NCI-H1092 (cell line): ENCODE measurements at regions not wholly inside any gene's neighbourhood (a gene's known extent, or its start where the extent isn't known, plus 50 kb on each side); places are given as distances from the start of the nearest gene placed in this dataset.

ENCODE experiments used
- DNase-seq: peaks from one replicate; lab custom pipeline; 2025; lab: John Stamatoyannopoulos, UW

DNA sequence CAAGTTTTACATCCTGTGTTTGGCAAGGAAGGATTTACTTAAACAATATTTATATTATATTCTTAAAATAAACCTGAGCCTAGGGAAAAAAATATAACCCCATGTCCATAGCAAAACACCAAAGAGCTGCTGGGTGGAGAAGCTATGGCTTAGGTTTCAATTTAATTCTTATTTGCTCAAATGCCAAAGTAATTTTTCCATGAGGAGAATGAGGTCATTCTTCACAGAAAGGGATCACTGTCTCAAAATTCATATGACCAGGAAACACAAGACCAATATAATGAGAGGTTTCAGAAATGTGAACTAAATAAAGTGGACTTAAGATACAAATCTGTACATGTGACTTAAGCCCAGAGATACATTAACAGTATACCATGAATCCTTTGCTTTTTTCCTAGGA is 195.0 kb downstream of the PHLDA1 start:
- DNase-seq, result no peak

DNA sequence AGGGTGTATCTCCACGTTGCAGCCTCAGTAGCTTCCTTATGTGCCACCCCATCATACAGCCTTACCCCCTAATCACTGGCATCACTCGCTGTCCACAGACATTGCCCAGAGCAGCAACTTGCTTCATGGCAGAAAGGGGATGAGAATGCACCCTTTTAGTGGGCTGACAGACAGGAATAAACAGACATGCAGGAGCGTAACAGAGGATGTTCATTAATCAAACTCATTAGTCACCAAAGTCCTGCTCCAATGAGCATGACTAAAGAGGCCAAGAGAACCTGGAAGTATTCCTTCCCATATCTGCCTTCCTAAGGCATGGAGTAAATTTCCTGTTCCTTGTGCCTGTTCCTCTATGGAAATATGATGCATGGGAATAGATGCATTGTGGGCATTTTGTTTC is 197.0 kb downstream of the PHLDA1 start:
- no peak for DNase-seq

DNA sequence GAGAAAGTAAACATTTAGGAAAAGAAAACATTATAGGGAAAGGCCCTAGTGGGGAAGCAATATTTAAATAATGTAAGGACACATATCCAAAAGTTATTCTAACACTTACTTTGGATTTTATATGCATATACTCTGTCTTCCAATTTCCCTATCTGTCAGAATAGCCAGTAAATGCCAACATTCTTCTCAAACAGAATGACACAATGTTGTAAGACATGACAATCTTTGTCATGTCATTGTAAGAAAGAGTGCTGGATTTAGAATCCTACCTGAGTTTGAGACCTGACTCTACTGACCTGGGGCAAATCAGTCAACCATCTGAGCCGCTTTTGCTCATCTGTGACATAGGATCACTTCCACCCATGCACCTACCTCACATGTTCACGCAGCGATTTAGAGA is 198.3 kb downstream of the PHLDA1 start:
- DNase-seq, result no peak

DNA sequence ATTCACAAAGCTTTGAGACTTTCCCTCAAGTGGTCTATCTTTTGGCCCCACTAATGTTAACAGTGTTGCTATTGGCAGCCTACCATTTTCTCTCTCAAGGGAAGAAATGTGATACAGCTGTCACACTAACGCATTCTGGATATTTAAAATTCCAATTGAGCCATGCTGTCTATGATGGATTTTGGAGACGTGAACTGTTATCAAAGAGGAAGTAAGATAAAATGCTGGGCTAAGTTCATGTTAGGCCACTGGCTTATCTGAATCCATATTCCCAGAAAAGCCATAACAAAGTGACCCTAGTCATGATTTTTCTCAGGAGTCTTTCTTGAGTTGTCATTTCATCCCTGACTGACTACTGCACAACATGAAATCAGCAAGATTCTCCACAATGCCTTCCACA is 200.2 kb downstream of the PHLDA1 start:
- DNase-seq, result no peak

DNA sequence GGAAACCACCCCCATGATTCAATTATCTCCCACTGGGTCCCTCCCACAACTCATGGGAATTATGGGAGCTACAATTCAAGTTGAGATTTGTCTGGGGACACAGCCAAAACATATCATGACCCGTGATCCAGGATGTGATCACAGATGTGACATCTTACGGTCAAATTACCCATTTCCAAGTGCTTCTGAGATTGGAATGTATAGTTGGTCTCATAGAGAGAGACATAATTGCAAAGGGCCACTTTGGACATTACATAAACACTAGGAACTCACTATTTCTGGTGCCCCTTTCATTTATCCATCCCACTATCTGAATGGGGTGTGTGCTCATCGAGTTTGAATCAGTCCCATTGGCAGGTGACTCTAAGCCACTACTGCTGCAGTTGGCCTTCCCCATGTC is 204.5 kb downstream of the PHLDA1 start:
- no peak for DNase-seq

DNA sequence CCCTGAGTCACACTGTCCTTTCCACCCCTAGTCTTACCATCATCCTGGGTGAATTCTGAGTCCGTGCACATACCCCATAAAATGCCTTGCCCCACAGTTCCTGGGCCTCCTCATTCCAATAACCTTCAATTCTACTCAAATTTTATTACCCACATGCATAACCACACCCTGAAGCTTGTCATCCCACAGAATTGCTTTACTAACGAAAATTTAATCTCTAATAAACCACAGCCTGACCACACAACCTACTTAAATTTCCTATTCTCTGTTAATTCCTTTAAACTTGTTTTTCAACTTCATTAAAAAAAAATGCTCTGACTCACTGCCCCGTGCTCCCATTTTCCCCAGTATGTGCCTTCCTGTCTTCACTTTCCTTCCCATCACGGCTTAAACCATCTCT is 205.9 kb downstream of the PHLDA1 start:
- DNase-seq, result no peak

DNA sequence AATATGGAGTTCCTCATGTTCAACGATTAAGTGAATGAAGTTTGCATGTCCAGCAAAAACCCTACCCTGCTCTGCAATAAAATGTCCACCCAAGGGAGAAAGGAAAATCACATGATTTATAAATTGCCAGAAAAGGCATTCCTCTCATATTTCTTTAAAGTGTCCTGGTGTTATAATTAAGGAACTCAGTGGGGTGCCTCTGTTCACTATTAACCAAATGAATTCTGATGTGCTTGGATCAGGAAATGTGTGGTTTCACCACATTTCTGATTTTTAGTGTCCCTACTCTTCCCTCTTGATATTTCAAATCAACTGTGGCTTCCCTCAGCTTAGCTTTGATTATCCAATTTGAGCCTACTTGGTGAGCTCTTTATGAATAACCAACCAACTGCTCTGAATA is 208.1 kb downstream of the PHLDA1 start:
- no peak for DNase-seq

DNA sequence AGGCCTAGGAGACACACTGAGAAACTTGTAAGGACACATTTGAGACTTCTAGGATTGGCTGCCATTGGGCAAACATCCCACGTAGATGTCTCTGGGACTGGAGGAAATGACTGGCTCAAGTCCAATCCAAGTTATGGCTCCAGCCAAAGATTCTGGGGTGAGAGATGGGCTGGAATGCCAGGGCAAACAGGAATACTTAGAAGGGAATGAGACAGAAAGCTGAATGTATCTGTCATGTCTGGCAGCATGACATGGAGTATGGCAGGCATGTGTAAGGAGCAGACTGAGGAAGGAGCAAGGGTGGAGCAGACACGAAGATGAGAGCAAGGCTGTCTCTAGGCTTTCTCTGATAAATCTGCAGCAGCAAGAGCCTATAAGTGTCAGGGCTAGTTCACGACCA is 209.2 kb downstream of the PHLDA1 start:
- DNase-seq, result no peak

DNA sequence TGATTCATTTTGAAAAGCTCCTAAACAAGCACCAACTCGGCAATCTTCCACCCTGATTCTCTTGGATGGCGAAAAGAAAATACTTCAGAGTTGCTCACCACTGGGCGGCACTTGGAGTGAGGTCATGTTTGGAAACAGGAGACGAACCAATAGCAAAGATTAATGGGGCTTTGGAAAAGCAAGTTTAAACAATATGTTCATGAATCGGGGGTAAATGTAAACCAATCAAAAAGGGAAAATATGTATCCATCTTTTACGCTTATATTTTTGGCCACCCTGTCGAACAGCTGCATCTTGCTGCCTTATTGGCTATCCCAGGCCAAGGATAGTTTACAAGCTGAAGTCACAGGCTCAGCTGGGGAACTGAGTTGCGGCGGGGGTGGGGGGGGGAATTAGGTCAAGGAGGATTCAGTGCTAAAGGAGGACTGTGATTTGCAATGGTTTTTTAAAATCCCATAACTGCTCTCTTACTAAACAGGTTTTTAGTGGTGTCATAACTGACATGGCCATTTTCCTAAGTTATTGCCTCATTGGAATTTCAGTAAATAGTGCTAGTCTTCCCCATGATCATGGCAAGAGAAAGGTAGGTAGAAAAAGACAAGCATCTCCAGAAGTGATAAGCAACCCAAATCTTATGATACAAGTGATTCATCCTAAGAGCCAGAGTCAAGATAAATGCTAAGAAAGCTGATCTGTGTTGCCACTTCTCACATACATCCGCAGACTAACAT is 210.6 kb downstream of the PHLDA1 start:
- DNase-seq, result no peak

DNA sequence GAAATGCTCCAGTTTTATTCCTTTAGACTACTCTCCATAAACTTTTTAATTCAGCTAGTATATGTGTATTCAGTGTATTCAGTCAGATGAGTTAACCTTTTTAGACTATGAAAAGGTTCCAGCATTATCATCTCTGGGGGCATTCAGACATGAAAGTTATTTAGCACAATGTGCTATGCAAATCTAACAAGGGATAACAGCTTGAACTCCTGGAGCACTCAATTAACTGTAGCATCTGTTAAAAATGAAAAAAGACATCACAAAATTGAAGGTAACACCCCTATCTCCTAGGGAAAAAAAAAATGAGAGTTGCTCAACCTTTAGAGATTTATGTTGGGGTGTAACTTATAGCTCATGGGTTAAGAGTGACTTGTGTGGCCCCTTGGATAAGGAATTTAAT is 211.5 kb downstream of the PHLDA1 start:
- no peak for DNase-seq

DNA sequence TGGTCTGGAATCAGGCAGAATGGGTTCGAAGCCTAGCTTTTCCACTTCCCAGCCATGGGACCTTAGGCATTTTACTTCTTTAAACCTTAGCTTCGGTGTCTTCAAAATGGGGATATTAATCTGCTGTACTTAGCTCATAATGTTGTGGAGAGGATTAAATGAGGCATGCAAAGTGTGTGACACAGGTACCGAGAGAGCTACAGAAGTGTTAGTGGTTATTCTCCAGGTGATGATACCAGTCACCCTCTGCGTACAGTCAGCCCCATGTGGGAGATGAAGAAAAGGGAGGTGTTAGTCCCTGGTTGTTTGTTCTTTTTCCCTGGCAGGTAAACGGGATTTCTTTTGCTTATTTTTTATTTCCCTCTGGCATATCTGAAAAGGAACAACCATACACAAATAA is 212.1 kb downstream of the PHLDA1 start:
- DNase-seq, result no peak

DNA sequence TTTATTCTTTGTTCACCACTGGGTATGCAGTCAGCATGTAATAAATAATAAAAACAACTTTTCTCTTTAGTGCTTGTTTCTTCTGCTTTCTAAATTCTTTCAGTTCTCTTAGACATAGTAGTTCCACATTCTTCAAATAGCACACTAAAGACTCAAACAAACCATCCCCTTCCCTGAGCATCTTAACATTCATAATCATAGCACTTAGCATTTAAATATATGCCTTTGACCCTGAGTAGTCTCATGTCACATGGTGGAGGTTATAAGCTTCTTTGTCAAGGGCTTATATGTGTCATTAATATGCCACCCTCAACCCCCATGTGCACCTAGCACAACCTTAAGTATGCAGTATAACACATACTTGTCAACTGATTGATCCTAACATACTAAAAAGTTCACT is 212.7 kb downstream of the PHLDA1 start:
- no peak for DNase-seq

DNA sequence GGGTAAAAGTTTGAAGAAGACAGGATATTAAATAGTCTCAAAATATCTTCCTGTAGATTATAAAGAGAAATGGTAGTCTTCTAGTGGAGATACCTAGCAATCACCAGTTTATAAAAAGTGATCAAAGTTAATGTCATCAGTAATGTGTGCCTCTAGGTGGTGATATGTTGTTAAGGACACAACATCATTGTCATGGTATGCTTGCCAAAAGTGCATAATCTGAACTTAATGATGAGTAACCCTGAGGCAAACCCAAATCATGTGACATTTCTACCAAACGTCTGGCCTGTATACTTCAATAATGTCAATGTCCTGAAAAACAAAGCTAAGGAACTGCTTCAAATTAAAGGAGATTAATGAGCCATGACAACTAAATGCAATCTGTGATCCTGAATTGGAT is 214.7 kb downstream of the PHLDA1 start:
- DNase-seq, result no peak

DNA sequence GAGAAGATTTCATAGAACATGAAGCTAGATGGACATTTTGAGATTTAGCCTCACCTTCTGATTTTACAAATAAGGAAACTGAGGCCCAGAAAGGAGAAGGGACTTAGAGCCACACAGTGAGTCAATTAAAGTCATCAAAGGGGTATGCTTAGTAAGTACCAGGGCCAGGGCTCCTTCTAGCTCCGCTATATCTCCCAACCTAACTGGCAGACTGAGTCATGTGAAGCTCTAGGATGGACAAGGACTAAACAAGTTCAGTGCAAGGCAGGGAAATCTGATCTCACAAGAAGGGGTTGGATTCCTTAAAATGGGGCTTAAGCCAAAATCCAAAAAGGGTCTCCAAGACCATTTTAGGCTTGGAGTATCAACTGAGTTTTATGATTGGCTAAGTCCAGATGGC is 215.8 kb downstream of the PHLDA1 start:
- DNase-seq, result no peak

DNA sequence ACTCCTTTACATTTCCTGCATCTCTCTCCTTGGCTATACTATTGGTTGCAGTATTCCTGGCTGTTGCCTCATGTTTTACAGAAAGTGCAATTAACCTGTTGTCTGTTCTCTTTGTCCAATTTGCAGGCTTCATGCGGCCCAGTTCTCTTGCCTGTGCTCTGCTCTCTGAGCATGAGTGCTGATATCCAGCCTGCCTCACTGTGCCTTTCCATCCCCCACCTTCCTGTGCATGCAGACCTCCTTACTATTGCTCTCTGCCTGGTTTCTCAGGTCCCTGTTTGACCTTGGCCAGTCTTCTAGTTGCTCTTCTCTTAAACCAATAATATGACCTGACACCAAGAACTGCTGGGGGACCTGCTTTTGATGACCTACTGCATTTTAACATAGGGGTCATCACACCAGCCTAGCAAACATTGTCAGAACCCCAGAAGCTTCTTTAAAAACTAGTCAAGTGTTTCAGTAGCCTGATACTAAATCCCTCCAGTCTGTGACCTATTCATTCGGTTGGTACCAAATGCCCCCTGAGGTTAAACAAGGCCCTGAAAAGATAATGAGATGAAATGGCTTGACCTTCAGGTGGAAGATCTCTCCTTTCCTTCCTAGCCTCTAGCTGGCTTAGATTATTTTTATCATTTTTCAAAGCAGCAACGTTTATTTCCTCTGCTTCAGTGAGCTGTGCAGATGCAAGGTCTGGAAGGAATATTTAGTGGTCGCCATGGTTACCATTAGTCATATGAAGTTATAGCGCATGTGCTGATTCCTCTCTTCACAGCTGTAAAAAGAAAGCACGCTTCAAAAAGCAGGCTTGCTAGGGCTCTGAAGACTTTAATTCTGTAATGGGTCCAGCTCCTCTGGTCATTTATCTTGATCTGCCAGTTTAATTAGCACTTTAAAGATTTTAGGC is 216.5 kb downstream of the PHLDA1 start:
- no peak for DNase-seq

DNA sequence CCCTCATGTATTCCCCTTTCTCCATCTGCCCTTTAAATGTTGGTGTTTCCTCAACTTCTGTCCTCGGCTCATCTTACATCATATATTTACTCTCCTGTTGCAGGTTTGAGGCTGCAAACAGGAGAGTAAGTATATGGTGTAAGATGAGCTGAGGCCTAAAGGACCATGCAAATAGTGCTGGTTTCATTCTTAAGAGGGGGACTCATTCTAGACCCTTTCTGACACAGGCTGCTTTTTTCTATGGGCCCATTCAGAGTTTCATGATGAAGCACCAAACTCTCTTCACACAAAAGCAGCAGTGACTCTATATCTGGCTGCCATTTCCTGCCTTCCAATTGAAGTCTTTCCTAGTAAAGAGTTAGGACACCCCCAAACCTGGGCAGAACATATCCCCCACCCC is 218.5 kb downstream of the PHLDA1 start:
- no peak for DNase-seq

DNA sequence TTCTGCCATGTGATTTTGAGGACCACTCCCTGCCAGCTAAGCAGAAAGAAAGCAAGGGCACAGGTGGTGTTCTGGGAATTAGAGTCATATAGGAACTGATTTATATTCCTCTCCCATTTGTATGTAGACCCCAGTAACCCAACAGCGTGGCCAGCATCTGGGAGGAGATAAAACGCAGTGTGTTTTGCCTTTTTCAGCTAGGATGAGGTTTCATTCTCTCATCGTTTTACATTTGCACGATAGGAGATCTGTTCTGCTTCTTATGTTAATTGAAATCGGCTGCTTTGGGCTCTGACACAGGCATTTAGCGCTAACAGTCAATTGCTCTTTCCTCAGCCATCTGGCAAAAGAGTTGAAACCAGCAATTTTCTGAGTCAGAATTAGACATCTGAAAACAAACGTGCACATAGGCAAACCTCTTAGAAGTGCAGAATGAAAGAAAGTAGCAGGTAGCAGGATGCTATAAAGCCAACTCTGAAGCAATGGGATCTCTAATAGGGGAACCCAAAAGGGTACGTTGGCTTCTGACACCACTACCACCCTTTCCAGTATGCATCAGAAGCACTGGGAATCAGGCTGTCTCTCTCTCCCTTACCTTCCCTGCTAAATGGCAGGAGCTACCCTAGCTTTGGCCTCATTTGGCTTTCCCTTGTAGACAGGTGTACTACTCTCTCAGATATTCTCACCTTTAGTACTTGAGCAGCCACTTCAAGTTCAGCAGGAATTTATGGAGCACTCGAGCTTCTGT is 219.1 kb downstream of the PHLDA1 start:
- DNase-seq, result no peak

DNA sequence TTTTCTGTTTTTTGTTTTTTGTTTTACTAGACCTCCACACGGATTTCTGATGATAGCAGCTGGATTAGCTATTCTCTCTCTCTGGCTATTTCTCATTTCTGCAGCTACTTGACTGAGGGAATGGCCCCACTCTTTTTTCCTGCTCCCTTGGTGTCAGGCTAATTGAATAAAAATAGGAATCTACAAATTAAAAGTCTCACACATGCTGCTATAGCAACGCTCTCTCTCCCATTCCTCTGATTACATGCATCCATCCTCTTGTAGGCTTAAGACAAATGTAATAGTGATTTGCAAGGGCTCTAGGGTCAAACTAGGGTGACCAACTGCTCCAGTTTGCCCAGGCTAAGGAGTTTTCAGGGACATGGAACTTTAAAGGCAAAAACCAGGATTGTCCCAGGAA is 221.8 kb downstream of the PHLDA1 start:
- DNase-seq, result no peak

DNA sequence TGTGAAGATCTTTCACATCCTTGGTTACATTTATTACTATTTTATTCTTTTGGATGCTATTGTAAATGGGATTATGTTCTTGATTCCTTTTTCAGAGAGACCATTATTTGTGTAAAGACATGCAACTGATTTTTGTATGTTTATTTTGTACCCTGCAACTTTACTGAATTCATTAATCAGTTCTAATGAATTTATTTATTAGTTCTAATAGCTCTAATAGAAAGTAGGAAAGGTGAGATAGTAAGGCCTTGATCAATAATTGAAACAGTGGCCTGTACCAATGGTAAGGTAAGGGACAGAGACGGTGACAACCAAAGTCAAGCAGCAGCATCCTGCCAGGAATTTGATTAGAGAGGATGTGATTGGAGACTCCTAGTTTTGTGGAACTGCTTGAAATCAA is 224.1 kb downstream of the PHLDA1 start:
- no peak for DNase-seq

DNA sequence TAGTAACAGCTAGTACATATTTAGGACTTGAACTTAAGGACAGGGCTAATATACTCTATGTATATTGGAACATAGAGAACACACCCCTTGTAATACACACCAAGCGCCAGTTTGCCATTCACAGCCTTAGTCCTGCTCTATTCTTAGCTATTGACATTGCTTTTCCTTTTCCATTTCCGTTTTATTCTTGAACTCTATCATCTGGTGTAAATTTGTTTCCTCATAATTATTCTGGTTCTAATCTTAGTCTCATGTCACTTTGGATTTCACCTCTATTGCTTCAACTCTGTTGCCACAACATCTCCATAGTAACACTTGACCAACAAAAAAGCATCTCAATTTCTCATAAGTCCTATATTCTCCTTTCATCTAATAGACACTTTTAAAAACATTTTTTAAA is 225.7 kb downstream of the PHLDA1 start:
- DNase-seq, result no peak

DNA sequence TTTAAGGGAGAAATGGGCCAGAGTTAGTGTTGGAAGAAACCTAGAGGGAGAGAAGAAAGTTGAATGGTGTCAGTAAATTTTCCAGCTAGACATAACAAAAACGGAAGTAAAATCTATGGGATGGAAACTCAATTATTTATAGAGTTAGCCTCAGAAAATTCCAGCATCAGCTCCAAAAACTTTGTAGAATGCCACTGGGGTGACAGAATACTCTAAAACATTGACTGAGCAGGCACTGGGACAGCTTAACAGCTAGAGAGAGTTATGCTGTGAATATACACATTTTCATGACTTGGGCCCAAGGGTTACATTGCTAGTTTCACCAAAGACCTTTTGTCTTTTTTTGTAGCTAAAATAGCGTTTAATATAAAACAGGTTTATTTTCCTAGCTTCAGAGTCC is 226.3 kb downstream of the PHLDA1 start:
- no peak for DNase-seq

DNA sequence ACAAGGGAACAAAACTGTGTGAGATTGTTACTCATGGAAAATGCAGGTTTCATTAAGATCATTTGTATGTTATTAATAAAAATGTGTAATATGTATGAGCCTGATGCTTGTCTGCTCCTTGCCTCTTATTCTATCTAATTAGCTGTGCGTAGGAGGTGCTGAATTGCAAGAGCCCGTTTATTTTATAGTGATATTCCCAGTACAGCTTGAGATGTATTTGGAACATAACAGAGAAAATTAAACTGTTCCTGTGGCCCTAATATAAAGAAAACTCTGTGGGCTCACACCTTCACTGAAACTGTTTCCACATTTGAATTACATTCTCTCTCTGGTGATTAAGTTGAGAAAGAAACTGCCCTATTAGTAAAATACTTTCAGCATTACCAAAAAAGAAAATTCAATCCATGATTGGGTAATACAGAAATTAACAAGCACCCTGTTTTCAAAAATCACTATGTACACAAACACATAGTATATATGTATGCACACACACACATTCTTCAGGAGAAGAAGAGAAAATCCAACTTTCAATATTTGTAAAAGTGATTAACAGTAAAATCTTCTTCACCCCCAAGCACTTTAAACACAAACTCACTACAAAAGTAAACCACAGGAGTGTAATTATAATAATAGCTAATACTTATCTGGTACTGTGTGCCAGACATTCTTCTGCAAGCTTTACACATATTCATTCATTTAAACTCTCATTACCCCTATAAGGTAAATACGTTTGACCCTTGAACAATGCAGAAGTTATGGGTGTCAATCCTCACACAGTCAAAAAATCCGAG is 233.2 kb downstream of the PHLDA1 start:
- no peak for DNase-seq
